ENCODE measurements at regions not wholly inside any gene's neighbourhood (a gene's known extent, or its start where the extent isn't known, plus 50 kb on each side); places are given as distances from the start of the nearest gene placed in this dataset.

DNA sequence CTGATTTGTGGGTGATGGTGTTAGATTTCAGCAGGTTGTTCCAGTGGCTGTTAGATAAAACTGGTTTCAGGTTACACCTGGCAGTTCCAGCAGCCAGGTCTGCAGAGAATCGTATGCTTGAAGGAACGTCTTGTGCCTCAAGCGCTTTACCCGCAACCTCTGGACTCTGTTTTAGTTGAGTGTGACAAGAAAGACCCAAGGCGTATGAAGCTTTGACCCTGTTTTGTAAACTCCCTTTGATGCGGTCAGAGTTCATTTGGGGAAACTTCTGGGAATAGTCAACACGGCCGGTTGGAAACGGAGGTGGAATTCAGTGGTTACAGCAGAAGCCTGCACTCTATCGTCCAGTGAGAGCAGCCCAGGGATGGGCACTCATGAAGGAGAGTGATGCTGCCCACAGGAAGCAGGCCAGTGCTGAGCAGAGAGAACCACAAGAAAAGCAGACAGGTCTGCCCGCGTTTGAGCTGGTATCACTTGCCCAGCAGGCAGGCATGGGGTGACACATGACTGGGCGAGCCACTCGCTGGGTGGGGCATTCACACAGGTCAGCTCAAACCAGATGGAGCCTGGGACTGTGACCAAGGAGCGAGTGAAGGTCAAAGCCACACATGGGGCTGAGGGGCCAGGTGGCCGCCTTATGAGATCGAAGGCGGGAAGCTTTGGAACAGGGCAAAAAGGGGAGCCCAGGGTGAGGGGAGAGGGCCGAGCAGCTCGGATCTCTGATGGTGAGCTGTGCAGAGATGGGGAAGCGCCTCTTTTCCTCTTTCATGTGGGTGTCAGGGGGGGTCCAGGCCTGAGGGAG lies 99.6 kb upstream of the MBOAT2 start:
- DNase-seq, result no peak

DNA sequence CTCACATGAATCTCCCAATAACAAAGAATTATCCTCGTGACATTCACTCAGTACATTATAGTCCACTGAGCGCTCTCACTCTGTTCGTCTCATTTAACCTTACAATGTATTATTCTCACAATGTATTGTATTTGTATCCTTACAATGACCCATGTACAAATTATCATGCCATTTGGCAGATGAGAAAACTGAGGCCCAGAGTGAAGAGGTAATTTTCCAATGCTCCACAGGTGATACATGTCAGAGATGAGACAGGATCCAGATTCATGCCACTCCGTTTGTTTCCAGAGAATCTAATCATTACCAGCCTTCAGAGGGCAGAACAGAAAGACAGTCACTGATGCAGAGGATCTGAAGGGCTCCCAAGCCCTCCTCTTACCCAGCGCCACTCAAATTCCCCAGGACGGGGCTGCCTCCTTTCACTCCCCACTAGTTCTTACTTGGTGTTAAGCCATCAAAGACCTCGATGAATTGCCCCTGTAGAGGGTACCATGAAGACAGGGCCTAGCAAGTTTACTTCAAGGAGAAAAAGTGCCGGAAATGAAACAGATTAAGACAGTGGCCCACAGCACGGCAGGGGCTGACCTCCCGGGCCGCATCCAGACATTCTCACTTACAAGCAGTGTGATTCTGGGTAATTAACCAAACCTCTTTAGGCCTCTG lies 98.4 kb upstream of the MBOAT2 start:
- no peak for DNase-seq

- DNase-seq, result no peak
These were observed 96.8 kb upstream of the MBOAT2 start for GRCh38 chr2:9100080-9100876.

- no peak for DNase-seq
These were observed 95.9 kb upstream of the MBOAT2 start for GRCh38 chr2:9099341-9099751.

DNA sequence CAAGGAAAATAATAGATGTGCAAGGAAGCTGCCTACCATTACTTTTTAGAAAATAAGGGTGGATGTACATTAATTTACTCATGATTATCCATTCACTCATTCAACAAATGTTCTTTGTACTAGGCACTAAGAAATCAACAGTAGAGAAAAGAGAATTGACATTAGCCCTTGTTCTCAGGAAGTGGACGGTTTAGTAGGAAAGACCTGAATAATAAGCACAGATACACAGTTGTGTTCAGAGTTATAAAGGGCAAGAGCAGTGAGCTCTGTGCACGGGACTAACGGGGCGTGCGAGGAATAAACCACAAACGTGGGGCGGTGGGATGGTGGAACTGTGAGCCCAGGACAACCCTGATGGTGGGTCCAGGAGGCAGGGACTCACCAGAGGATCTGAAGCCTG lies 94.4 kb upstream of the MBOAT2 start:
- DNase-seq, result no peak

DNA sequence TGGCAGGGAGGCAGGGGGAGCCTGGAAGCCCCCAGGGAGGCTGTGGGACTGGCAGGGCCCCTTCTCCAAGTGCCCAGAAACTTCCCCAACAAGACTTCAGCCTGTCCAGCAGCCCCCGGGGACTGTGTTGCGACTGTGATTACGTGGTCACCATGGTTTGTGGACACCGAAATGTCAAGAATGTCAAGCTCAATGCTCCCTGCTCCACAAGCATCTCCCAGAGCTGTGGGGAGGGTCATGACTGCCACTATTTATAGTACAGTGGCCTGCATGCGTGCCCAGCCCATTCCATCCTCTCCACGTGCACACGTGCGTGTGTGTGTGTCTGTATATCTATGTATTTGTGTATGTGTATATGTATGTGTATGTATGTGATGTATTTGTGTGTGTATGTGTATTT lies 93.8 kb upstream of the MBOAT2 start:
- DNase-seq, result no peak

DNA sequence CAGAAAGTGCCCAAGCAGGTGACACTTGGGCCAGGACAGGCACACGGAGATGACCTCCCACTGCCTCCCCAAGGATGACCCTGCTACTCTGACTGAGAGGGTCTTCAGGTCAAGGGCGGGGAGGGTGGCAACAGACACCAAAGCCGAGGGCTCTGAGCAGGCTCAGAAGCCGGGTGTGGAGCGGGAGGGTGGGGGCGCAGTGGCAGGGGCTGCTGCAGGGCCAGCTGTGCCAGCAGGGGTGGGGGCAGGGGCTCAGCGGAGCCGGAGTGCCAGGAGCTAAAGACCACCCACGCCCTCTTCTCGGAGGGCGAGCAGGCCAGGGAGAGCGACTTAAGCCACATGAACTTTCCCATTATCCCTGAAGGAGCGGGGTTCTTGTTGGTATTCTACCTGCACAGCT lies 93.3 kb upstream of the MBOAT2 start:
- no peak for DNase-seq

- no peak for DNase-seq
These were observed 92.2 kb upstream of the MBOAT2 start for GRCh38 chr2:9095690-9096089.

GRCh38 chr2:9095226-9095625 lies 91.7 kb upstream of the MBOAT2 start:
- no peak for DNase-seq

- no peak for DNase-seq
These were observed 90.6 kb upstream of the MBOAT2 start for GRCh38 chr2:9094117-9094516.

- no peak for DNase-seq
These were observed 89.8 kb upstream of the MBOAT2 start for GRCh38 chr2:9093324-9093723.

GRCh38 chr2:9092383-9093282 lies 89.1 kb upstream of the MBOAT2 start:
- no peak for DNase-seq

GRCh38 chr2:9091811-9092210 lies 88.3 kb upstream of the MBOAT2 start:
- DNase-seq, result no peak

GRCh38 chr2:9089831-9090230 lies 86.3 kb upstream of the MBOAT2 start:
- no peak for DNase-seq

DNA sequence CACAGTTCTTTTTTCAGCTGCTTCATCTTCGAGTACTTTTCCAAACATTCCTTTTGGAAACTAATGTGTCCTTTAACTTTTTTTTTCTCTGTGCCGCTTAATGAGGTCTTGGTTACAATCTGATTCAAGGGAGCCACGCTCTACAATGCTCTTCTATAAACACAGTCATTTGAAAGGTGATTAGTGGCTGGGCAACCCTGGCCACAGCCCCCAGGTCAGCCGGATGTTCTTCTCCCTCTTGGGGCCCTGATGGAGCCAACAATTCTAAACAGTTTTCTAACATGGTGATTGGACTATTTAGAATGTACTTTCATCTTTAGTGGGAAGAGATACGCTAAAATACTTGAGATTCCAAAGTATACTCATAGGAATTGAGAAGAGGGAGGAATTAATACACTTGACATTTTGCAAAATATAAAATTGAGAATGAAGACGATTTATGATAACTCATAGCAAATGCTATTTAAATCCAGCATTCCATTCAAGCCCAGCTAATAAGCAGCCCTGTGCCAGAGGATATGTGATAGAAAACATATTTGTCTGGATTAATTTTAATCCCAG lies 83.7 kb upstream of the MBOAT2 start:
- no peak for DNase-seq

- no peak for DNase-seq
These were observed 83.0 kb upstream of the MBOAT2 start for GRCh38 chr2:9086465-9086864.

DNA sequence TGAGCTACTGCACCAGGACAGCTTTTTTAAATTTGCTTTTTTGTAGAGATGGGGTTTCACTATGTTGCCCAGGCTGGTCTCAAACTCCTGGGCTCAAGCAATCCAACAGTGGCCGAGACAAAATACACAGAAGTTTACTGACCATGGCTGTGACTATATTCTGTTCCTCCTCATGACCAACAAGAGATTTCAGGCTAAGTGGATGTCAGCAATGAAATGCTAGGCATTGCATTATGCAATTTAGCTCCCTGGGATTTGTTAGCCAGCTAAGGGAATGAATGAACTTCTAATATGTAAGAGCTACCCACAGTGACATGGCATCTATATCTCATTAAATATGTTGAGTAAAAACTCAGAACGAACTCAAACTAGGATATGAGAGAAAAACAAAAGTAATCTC lies 81.9 kb upstream of the MBOAT2 start:
- DNase-seq, result no peak

DNA sequence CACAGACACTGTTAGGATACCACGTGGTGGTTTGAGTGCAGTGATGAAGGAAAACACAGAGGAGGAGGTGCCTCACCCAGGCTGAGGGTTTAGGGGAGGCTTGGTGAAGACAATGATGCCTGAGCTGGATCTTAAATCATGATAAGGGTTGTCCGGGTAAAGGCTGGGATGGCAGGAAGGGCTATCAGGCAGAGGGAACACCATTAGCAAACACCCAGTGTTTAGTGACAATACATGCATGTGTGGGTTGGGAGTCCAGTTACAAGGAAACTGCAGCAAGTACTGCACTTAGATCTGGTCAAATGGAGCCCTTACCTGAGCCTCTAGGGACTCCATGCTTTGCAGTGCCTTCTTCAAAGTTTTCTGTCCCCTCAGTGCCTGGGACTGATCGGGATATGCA lies 79.8 kb upstream of the MBOAT2 start:
- no peak for DNase-seq

DNA sequence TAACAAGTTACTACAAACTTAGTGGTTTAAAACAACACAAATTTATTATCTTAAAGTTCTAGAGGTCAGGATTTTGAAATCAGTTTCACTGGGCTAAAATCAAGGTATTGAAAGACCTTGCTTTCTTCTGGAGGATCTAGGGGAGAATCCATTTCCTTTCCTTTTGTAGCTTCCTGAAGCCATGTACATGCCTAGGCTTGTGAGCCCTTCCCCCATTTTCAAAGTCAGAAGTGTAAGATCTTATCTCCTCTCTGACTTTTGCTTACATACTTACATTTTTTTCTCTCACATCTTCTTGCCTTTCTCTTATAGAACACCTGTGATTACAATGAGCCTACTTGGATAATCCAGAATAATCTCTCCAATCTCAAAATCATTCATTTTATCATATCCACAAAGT lies 78.7 kb upstream of the MBOAT2 start:
- no peak for DNase-seq

- no peak for DNase-seq
These were observed 78.3 kb upstream of the MBOAT2 start for GRCh38 chr2:9081750-9082149.

DNA sequence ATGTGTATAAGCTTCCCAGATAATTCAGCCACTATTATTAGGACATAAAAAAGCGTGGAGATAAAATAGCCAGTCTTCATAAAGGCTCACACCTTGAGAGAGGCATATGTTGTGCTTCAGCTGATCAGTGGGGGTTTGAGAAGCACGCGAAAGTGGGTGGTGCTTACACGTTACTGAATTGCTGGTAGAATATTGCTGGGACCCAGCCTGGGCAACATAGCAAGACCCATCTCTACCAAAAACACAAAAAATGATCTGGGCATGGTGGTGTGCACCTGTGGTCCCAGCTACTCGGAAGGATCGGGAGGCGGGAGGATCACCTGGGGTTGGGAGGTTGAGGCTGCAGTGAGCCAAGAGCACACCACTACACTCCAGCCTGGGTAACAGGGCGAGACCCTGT lies 74.9 kb upstream of the MBOAT2 start:
- DNase-seq, result no peak

- DNase-seq, result no peak
These were observed 74.2 kb upstream of the MBOAT2 start for GRCh38 chr2:9077691-9078090.

GRCh38 chr2:9076755-9077154 lies 73.3 kb upstream of the MBOAT2 start:
- DNase-seq, result no peak

Measured in NCI-H1694 treated with DMSO at 0.1 percent for 48 hours (cell line).